IPS-15b (cell line): ENCODE measurements at regions not wholly inside any gene's neighbourhood (a gene's known extent, or its start where the extent isn't known, plus 50 kb on each side); places are given as distances from the start of the nearest gene placed in this dataset.

ENCODE experiments used
- H3K27me3 ChIP-seq: one replicate; pipeline ENCODE4 v1.6.1; 2013; ENCODE audit warnings: low read length; ENCODE audit not compliant: control insufficient read depth, insufficient read depth
- H3K36me3 ChIP-seq: one replicate; pipeline ENCODE4 v1.6.1; 2013; ENCODE audit warnings: low read length; ENCODE audit not compliant: control insufficient read depth, insufficient read depth
- H3K4me1 ChIP-seq: one replicate; pipeline ENCODE4 v1.6.1; 2013; ENCODE audit warnings: mild to moderate bottlenecking, low read length; ENCODE audit not compliant: control insufficient read depth, insufficient read depth
- H3K4me3 ChIP-seq: one replicate; pipeline ENCODE4 v1.5.1; 2013; ENCODE audit warnings: low read depth, low read length
- H3K9ac ChIP-seq: one replicate; pipeline ENCODE4 v1.6.1; 2013; ENCODE audit warnings: low read depth, mild to moderate bottlenecking, low read length
- H3K9me3 ChIP-seq: one replicate; pipeline ENCODE4 v1.6.1; 2013; ENCODE audit warnings: mild to moderate bottlenecking, low read length; ENCODE audit not compliant: control insufficient read depth, insufficient read depth

- H3K36me3 ChIP-seq, result no peaks in the 10 kb centered on the region
- no peaks in the 10 kb centered on the region for H3K9me3 ChIP-seq
- H3K4me1 ChIP-seq, result peaks cover 8% of the 10 kb centered on the region
- no peak overlapping the region for H3K4me3 ChIP-seq
- no peak overlapping the region for H3K9ac ChIP-seq
- no peaks in the 10 kb centered on the region for H3K27me3 ChIP-seq
These were observed 50.8 kb upstream of the PDE3A start for GRCh38 chr12:20317554-20317953.
